Adrenal gland (tissue), 5 donors: ENCODE measurements at regions not wholly inside any gene's neighbourhood (a gene's known extent, or its start where the extent isn't known, plus 50 kb on each side); places are given as distances from the start of the nearest gene placed in this dataset.

ENCODE experiments used
- CTCF ChIP-seq, 6 experiments: fragments of 450-650 bp in 4 of 6; fragments of 200-600 bp in 2 of 6; sonication (generic) in 1 of 6; IDR thresholded peaks; 1 replicate in 5 of 6; 2 replicates in 1 of 6; pipeline versions ENCODE4 v1.5.1 to v1.8.0; 2016 to 2021; ENCODE audit warnings: antibody characterized with exemption in 6 of 6, mild to moderate bottlenecking in 2 of 6, moderate library complexity in 1 of 6
- POLR2A ChIP-seq, 2 donors: fragments of 450-650 bp; IDR thresholded peaks; one replicate each; pipeline ENCODE4 v1.6.1; 2017; ENCODE audit warnings: antibody characterized with exemption in 2 of 2, mild to moderate bottlenecking in 2 of 2, moderate library complexity in 1 of 2
- donor health status: DM: no; HTN: no; CAD: no.

- TF ChIP-seq CTCF (IDR thresholded peaks at IDR 0.05) (no peak), POLR2A (IDR thresholded peaks at IDR 0.05) (no peak)
Measured at GRCh38 chr12:91356405-91356804, 173.8 kb upstream of the DCN start.
